SK-MEL-5 (cell line): ENCODE measurements at regions not wholly inside any gene's neighbourhood (a gene's known extent, or its start where the extent isn't known, plus 50 kb on each side); places are given as distances from the start of the nearest gene placed in this dataset.

Source experiments
- DNase-seq: peaks from one replicate; pipeline ENCODE4 v3.0.0-alpha.2; 2016; ENCODE audit warnings: low read depth, low spot score
- in situ Hi-C: cut with HindIII; loops from 2 replicates; pipeline ENCODE4 v1.10.0; 2016; ENCODE audit warnings: low sequenced_read_pairs, high pct_unique_total_duplicates, low pct_unique_long_range_greater_than_20kb

- no peak for DNase-seq
- in situ Hi-C loops: no loop called here
These were observed 142.2 kb downstream of the OSR1 start for GRCh38 chr2:19216238-19216637.

DNA sequence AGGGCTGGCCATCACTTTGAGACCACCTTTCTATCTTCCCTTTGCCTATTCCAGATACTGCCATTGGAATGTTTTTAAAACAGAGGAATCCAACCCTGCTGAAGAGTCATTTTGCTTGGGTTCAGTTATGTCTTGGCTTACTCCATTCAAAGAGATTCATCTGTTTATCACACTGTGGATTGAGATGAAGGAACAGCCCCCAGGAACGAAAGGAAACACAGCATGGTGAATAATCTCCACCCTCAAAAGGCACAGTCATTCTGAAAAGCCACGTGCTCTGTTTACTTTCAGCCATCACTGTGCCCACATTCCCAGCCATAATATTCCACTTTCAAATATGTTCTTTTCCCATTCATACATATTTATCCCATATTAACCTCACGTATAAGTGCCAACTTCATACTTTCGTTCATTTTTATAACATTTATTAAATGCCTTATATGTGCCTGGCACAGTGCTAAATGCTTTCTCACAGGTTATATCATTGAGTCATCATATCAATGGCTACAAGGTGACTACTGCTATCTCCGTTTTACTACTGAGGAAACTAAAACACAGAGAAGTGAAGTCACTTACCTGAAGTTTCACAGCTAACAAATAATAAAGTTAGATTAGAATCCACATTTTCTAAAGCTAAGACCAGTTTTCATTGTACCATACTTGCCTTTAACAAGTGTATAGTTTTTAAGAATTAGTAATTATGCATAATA, 143.6 kb downstream of the OSR1 start:
- in situ Hi-C loops: no loop called here
- no peak for DNase-seq

DNA sequence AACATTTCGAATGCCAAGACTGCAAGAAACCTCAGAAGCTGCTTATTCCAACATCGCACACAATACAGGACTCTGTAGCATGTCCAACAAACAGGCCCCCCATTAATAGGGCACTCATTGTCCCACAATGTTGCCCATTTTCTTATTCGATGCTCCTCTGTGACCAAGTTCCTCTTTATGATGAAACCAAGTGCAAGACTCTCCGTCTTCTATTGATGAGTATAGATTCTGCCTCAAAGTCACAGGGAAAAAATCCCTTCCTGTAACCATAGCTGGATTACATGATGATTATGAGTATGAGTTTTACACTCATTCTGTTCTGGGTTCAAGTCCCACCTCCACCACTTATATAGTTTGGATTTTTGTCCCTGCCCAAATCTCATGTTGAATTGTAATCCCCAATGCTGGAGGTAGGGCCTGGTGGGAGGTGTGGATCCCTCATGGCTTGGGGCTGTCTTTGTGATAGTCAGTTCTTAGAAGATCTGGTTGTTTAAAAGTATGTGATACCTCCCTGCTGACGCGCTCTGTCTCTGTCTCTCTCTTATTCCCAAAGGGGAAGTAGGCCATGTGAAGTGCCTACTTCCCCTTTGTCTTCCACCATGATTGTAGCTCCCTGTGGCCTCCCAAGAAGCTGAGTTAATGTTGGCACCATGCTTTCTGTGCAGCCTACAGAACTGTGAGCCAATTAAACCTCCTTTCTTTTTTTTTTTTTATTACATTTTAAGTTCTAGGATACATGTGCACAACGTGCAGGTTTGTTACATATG, 148.7 kb downstream of the OSR1 start:
- in situ Hi-C loops: no loop called here

DNA sequence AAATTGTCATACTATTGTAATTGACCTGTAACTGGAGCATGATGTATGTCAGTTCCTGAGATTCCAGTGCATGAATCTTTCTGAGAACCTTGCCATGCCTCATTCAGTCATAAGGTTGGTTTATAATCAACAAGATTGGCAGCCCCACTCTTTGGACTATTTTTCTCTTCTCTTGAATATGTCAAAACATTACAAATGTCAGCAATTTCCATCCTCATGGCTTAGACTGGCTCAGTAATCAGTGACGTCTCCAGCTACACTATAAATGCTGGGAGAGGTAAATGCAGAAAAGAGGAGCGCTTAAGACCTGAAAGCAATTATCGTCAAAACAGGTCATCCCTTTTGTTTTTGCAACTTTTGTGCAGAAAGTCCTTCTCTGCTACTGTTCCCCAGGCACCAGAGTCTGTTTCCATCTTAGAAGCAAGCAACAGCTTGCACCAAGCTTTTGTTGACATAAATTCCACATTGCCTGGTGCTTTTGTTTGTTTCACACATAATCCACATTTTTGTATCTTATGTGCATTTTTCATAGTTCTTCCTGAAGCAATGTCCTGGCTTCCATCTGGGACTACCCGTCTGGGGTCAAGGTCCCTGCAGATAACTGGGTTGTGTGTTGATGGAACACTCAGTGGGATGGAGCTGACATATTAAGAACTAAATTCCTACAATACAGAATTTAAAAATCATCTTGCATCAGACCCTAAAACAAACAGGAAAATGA, 149.8 kb downstream of the OSR1 start:
- no peak for DNase-seq
- in situ Hi-C loops: no loop called here

More for the DNA sequence above, 148.7 kb downstream of the OSR1 start:
- no peak for DNase-seq

- no peak for DNase-seq
- in situ Hi-C loops: no loop called here
These were observed 151.0 kb downstream of the OSR1 start for GRCh38 chr2:19207452-19207851.

DNA sequence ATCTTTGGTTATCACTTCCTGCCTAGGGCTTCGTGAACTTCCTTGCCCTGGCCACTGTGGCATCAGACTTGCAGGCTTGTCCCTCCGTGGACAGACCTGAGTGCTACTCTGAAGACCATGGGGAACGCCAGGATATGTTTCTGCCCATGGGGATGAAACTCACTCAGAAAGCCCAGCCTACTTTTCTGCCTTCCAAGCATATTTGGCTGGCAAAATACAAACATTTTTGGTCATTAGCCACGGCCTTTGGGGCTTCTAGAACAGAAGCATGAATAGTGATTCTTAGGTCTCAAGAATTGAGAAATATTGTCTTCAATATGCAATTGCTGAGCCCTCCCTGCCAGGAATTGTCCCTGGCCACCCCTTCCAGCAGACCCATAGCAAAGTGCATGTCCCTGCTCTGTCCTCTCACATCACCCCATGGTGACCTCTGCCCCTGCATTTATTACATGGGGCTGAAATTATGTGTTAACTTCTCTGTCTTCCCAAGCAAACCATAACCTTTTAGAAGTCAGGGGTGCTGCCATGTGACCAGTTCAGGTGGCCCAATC, 152.4 kb downstream of the OSR1 start:
- in situ Hi-C loops: no loop called here
- no peak for DNase-seq

DNA sequence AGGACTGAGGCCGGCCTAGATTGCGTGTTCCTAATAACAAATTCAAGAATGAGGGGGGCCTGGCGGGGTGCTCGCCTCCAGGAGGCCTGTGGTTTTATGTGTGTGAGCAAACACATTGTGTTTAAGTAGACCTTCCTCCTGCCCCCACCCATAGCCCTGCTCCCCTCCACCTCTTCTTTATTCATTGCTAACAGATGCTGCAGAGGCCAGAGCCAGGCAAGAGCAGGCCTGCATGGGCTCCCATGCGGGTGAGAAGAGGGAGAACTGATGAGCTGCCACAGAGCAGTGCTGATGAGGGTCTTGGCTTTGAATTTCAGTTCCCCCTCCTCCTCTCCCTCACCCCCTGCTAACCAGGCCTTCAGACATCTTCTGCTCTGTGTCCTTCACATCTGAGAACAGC, 154.6 kb downstream of the OSR1 start:
- in situ Hi-C loops: no loop called here
- no peak for DNase-seq

DNA sequence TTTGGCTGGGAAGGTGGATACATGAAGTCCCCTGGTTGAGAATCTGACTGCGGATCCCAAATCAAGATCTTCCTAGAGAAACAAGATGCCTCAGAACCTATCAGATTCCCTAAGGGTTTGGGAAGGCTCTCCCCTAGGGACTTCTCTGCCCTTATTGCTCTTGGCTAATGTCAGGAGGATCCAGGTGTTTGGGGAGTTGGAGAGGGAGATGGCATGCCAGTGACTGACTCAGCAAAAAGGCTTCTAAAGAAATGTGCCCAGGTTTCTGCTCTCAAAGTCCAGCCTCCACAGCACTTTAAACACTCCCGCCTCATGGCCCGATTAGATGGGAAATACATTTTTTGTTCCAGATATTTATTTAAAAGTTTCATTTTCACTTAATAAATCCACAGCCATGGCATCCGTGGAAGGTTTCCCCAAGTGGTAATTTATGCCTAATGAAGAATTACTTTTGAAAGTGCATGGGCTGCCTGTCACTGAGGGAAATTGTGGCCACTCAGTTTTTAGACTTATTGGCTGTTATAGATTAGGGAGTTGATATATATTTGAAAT, 156.4 kb downstream of the OSR1 start:
- in situ Hi-C loops: no loop called here
- no peak for DNase-seq

DNA sequence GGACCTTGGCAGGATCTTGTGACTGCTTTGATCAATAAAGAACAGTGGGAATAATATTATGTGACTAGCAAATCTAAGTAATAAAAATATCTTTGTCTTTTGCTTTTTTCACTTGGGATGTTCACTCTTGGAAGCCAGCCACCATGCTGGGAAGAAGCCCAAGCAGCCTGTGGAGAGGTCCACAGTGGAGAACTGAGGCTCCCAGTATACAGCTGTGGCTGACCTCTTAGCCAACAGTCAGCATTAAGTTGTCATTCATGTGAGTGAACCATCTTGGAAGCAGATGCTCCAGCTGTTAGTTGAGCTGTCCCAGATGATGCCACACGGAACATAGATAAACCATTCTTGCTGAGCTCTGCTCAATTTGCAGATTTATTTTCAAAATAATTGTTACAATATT, 160.0 kb downstream of the OSR1 start:
- no peak for DNase-seq
- in situ Hi-C loops: no loop called here

- in situ Hi-C loops: no loop called here
- DNase-seq: no peak
These were observed 162.8 kb downstream of the OSR1 start for GRCh38 chr2:19195661-19196060.

DNA sequence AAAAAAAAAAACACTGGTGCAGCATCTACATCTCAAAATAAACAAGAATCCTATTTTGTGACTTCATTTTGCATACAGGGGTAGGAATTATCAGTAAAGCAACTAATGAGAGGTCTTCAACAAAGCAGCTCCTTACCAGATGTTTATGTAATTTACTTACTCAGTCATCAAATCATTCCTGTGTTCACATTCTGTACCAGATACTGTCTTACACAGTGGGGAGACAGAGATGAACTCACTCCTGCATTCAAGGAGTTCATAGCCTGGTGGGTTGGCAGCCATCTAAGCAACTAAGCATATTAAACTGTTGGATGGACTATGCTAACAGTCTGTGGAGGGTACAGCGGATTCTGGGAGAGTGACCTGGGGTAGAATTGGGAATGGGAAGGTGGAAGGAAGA, 169.0 kb downstream of the OSR1 start:
- no peak for DNase-seq
- in situ Hi-C loops: no loop called here

GRCh38 chr2:19187323-19188020, 171.0 kb downstream of the OSR1 start:
- peak; percentile 44 for DNase-seq
- in situ Hi-C loops: no loop called here

DNA sequence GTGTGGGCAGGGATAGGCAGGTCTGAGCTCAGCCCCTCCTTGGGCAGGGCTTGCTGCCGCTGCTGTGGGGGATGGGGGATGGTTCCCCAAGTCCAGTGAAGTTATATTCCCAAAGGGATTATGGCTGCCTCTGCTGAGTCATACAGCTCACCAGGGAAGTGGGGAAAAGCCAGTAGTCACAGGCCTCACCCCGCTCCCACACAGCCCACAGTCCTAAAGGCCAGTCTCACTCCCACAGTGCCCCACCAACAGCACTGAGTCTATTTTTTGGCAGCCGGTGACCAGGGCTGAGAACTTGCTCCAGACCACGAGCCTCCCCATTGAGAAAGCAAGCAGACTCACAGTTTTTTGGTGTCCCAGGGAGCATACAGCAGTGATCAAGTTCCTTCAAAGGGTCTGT, 173.3 kb downstream of the OSR1 start:
- in situ Hi-C loops: no loop called here
- DNase-seq: no peak

DNA sequence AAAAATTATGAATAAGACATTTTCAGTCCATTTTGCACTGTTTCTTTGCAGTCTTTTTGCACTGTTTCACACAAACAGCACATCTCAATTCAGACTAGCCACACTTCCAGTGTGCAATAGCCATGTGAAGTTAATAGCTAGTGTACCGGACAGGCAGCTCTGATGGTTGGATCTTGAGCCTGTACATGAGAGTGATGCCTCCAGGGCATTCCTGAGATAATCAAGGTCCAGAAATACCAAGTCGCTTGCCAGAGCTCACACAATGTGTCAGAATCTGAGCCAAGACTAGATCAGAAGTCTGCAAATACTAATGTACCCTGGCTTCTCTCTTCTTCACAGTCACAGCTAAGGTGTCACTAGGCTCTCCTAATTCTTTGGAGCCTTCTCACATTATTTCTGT, 180.2 kb downstream of the OSR1 start:
- in situ Hi-C loops: no loop called here
- DNase-seq: no peak

DNA sequence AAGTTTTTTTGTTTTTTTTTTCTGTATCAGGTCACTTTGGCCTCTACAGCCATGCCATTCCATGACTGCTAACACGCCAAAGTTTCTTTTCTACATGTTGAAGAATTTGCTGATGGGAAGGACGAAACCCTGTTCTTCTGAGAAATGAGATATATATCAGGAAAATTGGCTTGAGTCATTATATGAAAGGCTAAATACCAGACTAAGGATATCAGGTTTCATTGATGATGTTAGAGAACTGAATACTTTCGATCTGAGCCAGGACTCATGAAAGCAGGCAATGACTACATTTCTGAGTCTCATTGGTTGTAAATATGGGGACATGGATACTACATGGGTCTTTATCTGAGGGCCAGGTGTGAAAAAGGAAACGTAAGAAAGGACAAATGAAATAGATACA, 181.4 kb downstream of the OSR1 start:
- DNase-seq: no peak
- in situ Hi-C loops: no loop called here

GRCh38 chr2:19176172-19176852, 182.1 kb downstream of the OSR1 start:
- DNase-seq: no peak
- in situ Hi-C loops: no loop called here

GRCh38 chr2:19174176-19174575, 184.2 kb downstream of the OSR1 start:
- DNase-seq: no peak
- in situ Hi-C loops: no loop called here
